ENCODE measurements at regions not wholly inside any gene's neighbourhood (a gene's known extent, or its start where the extent isn't known, plus 50 kb on each side); places are given as distances from the start of the nearest gene placed in this dataset.
A peak's percentile ranks its signal among the peaks of the same experiment; 100 is the strongest.
"Not testable (repeated sequence)": the region's sequence is repeated elsewhere in the genome, so short reads cannot be mapped to it uniquely, and the experiment has no call there.

DNA sequence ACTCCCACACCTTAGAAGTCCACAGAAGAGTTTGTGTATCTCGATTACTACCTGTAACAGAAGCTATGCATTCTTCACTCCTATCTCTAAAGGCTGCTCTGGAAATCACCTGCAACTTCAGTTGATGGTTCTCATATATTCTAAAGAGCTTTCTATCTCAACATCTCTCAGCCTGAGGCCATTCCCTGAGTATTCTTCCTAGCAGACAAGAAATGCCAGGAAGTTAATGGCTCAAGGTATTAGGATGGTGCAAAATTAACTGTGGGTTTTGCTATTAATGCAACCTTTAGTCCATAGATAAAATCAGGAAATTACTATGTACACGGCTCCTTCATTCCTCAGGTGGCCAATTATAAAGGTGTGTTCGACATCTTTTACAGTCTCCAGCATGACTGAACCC lies 290.1 kb downstream of the ZNF716 start:
- not testable (repeated sequence) for H3K4me1 Mint-ChIP-seq, H3K27ac Mint-ChIP-seq, DNase-seq

DNA sequence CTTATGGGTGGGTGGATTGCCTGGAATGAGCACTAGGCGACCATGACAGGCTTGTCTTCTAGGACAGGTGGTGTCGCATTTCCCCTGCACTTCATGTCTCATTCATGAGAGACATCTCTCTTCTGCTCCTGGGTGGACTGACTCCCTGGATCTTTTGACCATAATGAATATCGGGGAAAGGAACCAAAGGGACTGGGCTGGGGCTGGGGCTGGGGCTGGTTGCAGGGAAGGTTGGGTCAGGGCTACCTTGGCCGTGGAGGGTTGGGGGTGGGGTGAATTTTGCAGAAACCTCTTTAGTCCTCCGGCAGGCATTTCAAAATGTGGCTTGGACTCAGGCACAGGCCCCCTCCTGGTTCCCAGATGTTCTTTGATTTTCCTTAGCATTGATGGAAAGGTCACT lies 319.2 kb downstream of the ZNF716 start:
- DNase-seq, result no peak
- Mint-ChIP-seq H3K27ac (no peak overlapping the region), H3K4me1 (no peaks in the 10 kb centered on the region), H3K4me3 (no peak overlapping the region), H3K27me3 (ENCODE audit: low read depth in 3 of 3) (peaks cover 0 to 2% (median 0%) of the 10 kb centered on the region in 3 donors), H3K36me3 (peaks cover 0 to 5% (median 3%) of the 10 kb centered on the region in 3 donors), H3K9me3 (peaks cover 13 to 61% (median 54%) of the 10 kb centered on the region in 6 donors)

More for the DNA sequence above, 290.1 kb downstream of the ZNF716 start:
- H3K27me3 Mint-ChIP-seq (ENCODE audit: low read depth in 3 of 3); H3K4me3 Mint-ChIP-seq; H3K36me3 Mint-ChIP-seq: not testable (repeated sequence)
- peaks cover 0 to 36% (median 23%) of the 10 kb centered on the region in 6 donors for H3K9me3 Mint-ChIP-seq

DNA sequence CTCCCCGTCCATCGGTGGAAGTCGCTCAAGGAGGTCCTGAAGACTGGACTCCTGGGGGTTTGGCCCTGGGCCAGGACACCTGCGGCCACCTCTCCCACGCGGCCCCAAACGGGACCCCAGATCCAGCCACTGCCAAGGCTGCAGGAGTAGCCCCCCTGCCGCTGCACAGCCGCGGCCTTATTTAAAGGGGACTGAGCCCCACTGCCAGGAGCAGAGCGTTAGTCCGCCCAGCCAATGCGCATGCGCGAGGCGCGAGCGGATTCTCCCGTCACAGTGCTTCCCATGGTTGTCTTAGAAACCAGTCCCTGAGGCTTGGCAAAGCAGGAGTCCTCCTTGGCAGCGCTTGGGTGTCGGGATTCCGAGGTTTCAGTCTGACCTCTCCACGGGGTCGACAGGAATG lies 320.0 kb downstream of the ZNF716 start:
- H3K36me3 Mint-ChIP-seq, result peaks cover 0 to 5% (median 3%) of the 10 kb centered on the region in 3 donors
- H3K4me1 Mint-ChIP-seq, result no peaks in the 10 kb centered on the region
- H3K4me3 Mint-ChIP-seq, result no peak overlapping the region
- DNase-seq, result no peak
- H3K27ac Mint-ChIP-seq, result no peak overlapping the region
- H3K9me3 Mint-ChIP-seq, result peaks cover 15 to 62% (median 55%) of the 10 kb centered on the region in 6 donors
- H3K27me3 Mint-ChIP-seq (ENCODE audit: low read depth in 3 of 3), result peaks cover 0 to 2% (median 0%) of the 10 kb centered on the region in 3 donors

DNA sequence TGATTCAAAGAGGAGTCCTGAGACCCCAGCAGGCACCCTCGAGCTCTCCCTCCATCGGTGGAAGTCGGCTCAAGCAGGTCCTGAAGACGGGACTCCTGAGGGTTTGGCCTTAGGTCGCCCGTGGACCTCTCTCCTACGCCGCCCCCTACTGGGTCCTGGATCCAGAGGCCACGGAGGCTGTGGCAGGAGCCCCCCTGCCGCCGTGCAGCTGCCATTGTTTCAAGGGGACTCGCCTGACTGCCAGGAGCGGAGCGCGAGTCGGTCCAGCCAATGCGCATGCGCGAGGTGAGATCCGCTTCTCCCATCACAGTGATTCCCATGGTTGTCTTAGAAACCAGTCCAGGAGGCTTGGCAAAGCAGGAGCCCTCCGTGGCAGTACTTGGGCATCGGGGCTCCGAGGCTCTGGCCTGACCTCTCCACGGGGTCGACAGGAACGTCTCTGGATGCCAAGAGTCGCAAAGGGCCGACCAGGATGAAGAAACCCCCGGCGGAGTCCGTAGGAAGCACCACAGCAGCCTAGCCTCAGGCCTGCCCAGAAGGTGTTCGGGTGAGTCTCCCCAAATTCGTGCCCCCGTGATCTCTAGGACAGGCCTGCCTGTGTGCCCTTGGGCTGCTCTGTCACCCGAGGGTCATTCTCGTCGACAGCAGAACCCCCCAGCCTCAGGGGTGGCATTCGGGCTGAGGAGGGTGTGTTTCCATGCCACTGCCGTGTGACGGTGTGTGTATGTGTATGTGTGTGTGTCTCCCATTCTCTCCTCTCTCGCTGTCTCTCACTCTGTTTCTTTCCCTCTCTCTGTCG lies 322.3 kb downstream of the ZNF716 start:
- no peaks in the 10 kb centered on the region for H3K4me1 Mint-ChIP-seq
- no peak for DNase-seq
- peak overlapping the region in 1 of 5 donors; percentile 27 for H3K4me3 Mint-ChIP-seq
- H3K27me3 Mint-ChIP-seq (ENCODE audit: low read depth in 3 of 3), result peaks cover 0 to 3% (median 0%) of the 10 kb centered on the region in 3 donors
- peaks cover 3 to 8% (median 3%) of the 10 kb centered on the region in 3 donors for H3K36me3 Mint-ChIP-seq
- peaks cover 24 to 80% (median 66%) of the 10 kb centered on the region in 6 donors for H3K9me3 Mint-ChIP-seq
- no peak overlapping the region for H3K27ac Mint-ChIP-seq

DNA sequence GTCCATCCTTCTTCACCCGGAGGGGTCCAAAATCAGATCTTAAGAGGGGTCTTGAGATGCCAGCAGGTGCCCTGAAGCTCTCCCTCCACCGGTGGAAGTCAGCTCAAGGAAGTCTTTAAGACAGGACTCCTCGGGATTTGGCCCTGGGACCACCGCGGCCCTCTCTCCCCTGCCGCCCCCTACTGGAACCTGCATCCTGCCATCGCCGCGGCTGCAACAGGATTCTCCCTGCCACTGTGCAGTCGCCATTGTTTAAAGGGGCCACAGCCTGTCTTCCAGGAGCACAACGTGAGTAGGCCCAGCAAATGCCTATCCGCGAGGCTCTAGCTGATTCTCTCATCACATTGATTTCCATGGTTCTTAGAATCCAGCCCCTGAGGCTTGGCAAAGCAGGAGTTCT lies 324.3 kb downstream of the ZNF716 start:
- Mint-ChIP-seq H3K36me3 (peaks cover 4 to 8% (median 7%) of the 10 kb centered on the region in 3 donors), H3K4me3 (no peak overlapping the region), H3K4me1 (peaks cover 0 to 2% of the 10 kb centered on the region in 2 donors), H3K27me3 (ENCODE audit: low read depth in 3 of 3) (peaks cover 0 to 4% (median 2%) of the 10 kb centered on the region in 3 donors), H3K9me3 (peaks cover 18 to 81% (median 65%) of the 10 kb centered on the region in 6 donors), H3K27ac (no peak overlapping the region)
- DNase-seq, result no peak

DNA sequence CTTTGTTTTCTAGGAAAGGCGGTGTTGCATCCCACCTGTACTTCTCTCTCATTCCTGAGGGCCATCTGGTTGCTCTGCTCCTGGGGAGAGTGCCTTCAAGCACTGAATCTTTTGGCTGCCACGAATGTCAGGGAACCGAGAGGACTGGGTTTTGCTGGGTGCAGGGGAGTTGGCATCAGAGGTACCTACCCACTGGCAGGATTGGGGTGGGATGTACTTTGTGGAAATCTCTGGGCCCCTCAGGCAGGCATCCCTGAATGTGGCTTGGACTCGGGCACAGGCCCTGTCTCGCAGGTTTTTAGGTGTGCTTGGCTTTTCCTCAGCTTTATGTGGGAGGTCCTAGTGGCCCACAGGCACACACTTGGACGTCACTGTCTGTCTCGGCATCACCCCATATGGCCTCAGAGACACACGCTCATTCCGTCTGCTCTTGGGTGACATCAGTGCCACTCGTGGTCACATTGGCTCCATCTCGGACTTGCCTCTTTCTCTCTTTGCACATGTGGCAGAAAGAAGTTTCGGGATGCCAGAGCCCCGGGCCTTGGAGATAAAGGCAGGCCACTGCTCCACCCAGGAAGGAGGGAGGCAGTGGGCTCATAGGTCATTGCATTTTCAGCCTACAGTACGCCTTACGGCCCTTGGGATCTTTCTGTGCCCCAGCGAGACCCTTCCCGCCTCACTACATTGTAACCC lies 325.6 kb downstream of the ZNF716 start:
- Mint-ChIP-seq H3K4me3 (no peak overlapping the region), H3K4me1 (peaks cover 0 to 2% of the 10 kb centered on the region in 2 donors), H3K27me3 (ENCODE audit: low read depth in 3 of 3) (peaks cover 0 to 6% (median 2%) of the 10 kb centered on the region in 3 donors), H3K27ac (no peak overlapping the region), H3K36me3 (peaks cover 7% of the 10 kb centered on the region in 3 donors), H3K9me3 (peaks cover 22 to 79% (median 69%) of the 10 kb centered on the region in 6 donors)
- DNase-seq, result no peak

DNA sequence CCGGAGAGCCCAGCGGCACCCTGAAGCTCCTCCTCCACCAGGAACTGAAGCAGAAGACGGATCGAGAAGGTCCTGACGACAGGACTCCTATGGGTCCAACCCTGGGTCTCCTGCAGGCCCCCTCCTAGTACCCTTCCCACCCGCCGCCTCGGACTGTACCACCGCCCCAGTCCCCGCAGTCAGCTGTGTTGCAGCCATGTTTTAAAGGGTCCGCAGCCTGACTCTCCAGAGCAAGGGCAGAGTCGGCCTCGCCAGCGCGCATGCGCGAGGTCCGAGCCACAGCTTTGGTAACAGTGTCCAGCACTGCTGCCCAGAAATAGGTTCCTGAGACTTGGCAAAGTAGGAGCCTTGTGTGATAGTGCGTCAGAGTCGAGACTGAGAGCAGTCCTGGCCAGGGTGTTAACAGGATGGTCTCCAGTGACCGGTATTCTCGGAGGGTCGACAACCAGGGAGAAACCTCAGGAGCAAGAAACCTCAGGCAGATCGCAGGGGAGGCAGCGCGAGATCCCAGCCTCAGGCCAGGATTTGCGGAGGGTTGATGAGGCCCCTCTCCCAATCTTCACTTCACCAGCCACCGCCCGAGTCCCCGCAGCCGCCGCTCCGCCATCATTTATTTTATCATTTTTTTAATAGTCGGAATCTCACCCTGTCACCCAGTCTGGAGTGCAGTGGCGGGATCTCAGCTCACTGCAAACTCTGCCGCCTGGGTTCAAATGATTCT lies 326.3 kb downstream of the ZNF716 start:
- not testable (repeated sequence) for DNase-seq; H3K27me3 Mint-ChIP-seq (ENCODE audit: low read depth in 3 of 3); H3K4me1 Mint-ChIP-seq; H3K4me3 Mint-ChIP-seq; H3K36me3 Mint-ChIP-seq; H3K27ac Mint-ChIP-seq
- H3K9me3 Mint-ChIP-seq, result peaks cover 22 to 73% (median 64%) of the 10 kb centered on the region in 6 donors

DNA sequence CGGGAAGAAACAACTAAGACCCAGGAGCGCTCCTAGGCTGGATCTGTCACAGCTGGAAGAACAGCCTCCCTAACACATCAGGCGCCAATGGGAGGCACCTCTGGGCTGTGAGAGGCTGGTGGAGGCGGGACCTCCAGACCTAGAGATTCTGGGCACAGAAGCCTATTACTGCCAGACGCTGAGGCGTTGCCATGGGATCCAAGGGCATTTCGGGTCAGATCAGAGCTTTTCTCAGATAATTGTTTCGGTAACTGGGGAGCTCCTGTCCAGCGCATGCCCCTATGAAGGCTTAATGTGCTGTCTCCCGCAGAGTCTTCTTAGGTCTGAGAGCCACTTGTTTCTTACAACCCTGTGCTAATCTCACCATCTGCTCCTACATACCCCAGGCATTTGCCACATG lies 339.2 kb downstream of the ZNF716 start:
- peaks cover 5 to 44% (median 34%) of the 10 kb centered on the region in 6 donors for H3K9me3 Mint-ChIP-seq
- H3K36me3 Mint-ChIP-seq, result peaks cover 0 to 5% (median 0%) of the 10 kb centered on the region in 3 donors
- no peak for DNase-seq
- no peak overlapping the region for H3K27ac Mint-ChIP-seq
- no peak overlapping the region for H3K4me3 Mint-ChIP-seq
- H3K27me3 Mint-ChIP-seq (ENCODE audit: low read depth in 3 of 3), result peaks cover 0 to 2% (median 0%) of the 10 kb centered on the region in 3 donors
- H3K4me1 Mint-ChIP-seq, result no peaks in the 10 kb centered on the region

DNA sequence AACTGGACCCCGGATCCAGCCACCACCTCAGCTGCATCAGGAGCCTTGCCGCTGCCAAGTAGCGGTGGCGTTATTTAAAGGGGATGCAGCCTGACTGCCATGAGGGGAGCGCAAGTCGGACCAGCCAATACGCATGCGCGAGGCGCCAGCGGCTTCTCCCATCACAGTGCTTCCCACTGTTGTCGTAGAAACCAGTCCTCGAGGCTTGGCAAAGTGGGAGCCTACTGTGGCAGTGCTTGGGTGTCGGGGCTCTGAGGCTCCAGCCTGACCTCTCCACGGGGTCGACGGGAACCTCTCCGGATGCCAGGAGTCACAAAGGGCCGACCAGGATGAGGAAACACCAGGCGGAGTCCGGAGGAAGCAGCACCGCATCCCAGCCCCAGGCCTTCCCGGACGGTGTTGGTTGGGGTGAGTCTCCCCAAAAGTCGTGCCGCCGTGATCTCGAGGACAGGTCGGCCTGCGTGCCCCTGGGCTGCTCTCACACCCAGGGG lies 369.6 kb downstream of the ZNF716 start:
- Mint-ChIP-seq H3K4me1 (no peaks in the 10 kb centered on the region), H3K27me3 (ENCODE audit: low read depth in 3 of 3) (no peaks in the 10 kb centered on the region), H3K4me3 (no peak overlapping the region), H3K36me3 (peaks cover 0 to 5% (median 4%) of the 10 kb centered on the region in 3 donors), H3K27ac (no peak overlapping the region), H3K9me3 (peaks cover 24 to 63% (median 48%) of the 10 kb centered on the region in 6 donors)
- no peak for DNase-seq

DNA sequence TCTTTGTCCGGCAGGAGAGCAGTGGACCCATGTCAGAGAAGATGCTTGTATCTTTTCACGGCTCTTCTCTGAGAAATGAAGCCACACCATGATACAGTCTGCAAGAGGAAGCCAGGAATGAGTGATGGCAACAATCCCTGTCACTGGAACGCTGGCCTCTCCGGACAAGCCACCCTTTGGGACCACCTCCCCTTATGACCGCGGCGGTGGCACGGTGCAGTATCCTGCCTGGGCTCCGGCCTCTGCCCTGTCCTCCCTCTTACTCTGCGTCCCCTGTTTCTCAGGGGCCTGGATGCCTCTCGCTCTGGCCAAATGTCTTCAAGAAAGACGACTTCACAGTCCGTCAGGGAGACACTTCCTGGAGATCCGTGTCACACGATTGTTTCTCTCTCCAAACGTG lies 370.5 kb downstream of the ZNF716 start:
- no peak for DNase-seq
- Mint-ChIP-seq H3K27ac (no peak overlapping the region), H3K4me3 (no peak overlapping the region), H3K9me3 (peaks cover 27 to 70% (median 52%) of the 10 kb centered on the region in 6 donors), H3K4me1 (no peaks in the 10 kb centered on the region), H3K36me3 (peaks cover 0 to 5% (median 4%) of the 10 kb centered on the region in 3 donors), H3K27me3 (ENCODE audit: low read depth in 3 of 3) (no peaks in the 10 kb centered on the region)

DNA sequence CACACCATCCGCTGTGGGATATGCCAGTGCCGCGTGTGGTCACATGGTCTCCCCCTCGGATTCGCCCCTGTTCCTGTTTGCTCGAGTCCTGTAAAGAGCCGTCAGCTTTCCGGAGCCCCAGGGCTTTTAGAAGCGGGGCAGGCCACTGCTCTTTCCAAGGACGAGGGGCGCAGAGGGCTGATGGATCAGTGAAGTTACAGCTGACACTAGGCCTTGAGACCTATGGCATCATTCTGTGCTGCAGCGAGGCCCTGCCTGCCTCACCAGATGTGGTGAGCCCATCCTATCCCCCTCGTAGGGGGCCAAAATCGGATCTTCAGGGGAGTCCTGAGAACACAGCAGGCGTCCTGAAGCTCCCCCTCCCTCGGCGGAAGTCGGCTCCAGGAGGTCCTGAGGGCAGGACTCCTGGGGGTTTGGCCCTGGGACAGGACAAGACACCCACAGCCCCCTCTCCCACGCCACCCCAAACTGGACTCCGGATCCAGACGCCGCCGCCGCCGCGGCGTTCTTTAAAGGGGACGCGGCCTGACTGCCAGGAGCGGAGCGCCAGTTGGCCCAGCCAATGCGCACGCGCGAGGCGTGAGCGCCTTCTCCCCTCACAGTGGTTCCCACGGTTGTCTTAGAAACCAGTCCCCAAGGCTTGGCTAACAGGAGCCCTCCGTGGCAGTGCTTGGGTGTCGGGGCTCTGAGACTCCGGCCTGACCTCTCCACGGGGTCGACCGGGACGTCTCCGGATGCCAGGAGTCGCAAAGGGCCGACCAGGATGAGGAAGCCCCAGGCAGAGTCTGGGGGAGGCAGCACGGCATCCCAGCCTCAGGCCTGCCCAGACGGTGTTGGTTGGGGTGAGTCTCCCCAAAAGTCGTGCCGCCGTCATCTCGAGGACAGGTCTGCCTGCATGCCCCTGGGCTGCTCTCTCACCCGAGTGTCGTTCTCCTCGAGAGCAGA lies 371.7 kb downstream of the ZNF716 start:
- Mint-ChIP-seq H3K36me3 (peaks cover 0 to 5% (median 4%) of the 10 kb centered on the region in 3 donors), H3K9me3 (peaks cover 25 to 68% (median 54%) of the 10 kb centered on the region in 6 donors), H3K27me3 (ENCODE audit: low read depth in 3 of 3) (no peaks in the 10 kb centered on the region), H3K27ac (no peak overlapping the region), H3K4me1 (no peaks in the 10 kb centered on the region), H3K4me3 (no peak overlapping the region)
- DNase-seq, result no peak

DNA sequence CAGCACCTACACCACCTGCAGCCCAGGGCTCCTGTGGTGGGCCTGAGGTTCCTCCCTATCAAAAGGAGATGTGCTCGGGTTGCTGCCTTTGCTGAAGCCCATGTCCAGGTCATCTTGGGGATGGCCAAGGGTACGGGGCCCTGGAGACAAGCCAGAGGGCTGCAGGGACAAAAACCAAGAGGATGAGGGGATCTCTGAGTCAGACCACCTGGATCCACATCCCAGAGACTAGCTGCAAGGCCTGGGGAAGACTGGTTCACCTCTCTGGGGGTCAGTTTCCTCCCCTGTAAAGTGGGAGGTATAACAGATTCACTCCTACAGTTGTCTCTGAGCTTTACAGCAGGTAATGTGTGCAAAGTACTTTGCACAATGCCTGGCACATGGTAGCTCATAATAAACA lies 376.6 kb downstream of the ZNF716 start:
- not testable (repeated sequence) for H3K27me3 Mint-ChIP-seq (ENCODE audit: low read depth in 3 of 3); H3K4me1 Mint-ChIP-seq; H3K36me3 Mint-ChIP-seq; H3K4me3 Mint-ChIP-seq; H3K27ac Mint-ChIP-seq; DNase-seq
- H3K9me3 Mint-ChIP-seq, result peaks cover 14 to 34% (median 28%) of the 10 kb centered on the region in 6 donors

DNA sequence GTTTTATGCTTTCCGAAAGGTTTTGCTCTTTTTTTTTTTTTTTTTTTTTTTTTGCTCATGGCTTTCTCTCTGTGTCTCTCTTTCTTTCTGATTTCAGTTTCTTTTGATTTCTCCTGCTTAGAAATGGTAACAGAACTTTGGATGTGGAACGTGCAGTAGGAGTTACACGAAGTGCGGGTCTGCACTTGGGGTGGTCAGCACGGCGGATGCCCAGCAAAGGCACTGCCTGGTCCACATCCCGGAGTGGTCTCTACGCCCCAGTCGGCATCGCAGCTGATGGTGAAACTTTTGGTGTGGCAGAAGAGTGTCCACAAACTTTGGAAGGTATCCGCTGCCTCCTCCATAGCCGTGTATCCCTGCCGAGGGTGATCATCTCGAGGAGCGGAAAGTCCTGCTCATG lies 385.2 kb downstream of the ZNF716 start:
- not testable (repeated sequence) for H3K36me3 Mint-ChIP-seq; H3K27ac Mint-ChIP-seq; DNase-seq; H3K4me1 Mint-ChIP-seq; H3K27me3 Mint-ChIP-seq (ENCODE audit: low read depth in 3 of 3); H3K9me3 Mint-ChIP-seq; H3K4me3 Mint-ChIP-seq
